Sigmoid colon (tissue), 6 donors: ENCODE measurements at regions not wholly inside any gene's neighbourhood (a gene's known extent, or its start where the extent isn't known, plus 50 kb on each side); places are given as distances from the start of the nearest gene placed in this dataset.

Experiments
- DNase-seq: peaks from one replicate; pipeline ENCODE4 v3.0.0-alpha.2; 2019
- H3K27ac ChIP-seq, 4 donors: fragments of 200-600 bp; sonication (generic); one replicate each; pipeline ENCODE4 v1.5.1; 2016 to 2019; ENCODE audit warnings: mild to moderate bottlenecking in 1 of 4
- H3K27me3 ChIP-seq, 3 donors: fragments of 200-600 bp; sonication (generic); one replicate each; pipeline ENCODE4 v1.5.1; 2019; ENCODE audit warnings: mild to moderate bottlenecking in 1 of 3
- H3K36me3 ChIP-seq, 4 donors: fragments of 200-600 bp; sonication (generic); one replicate each; pipeline ENCODE4 v1.5.1; 2016 to 2019
- H3K4me1 ChIP-seq, 4 donors: fragments of 200-600 bp; sonication (generic); one replicate each; pipeline ENCODE4 v1.5.1; 2017 to 2019
- H3K4me3 ChIP-seq, 4 donors: fragments of 200-600 bp; sonication (generic); one replicate each; pipeline ENCODE4 v1.5.1; 2017 to 2019; ENCODE audit warnings: mild to moderate bottlenecking in 2 of 4, moderate library complexity in 1 of 4
- H3K9me3 ChIP-seq, 4 donors: fragments of 200-600 bp in 3 of 4; sonication (generic) in 3 of 4; one replicate each; pipeline versions ENCODE4 v1.5.1 to v1.6.1; 2013 to 2019
- CTCF ChIP-seq, 4 experiments: fragments of 450-650 bp in 3 of 4; fragments of 200-600 bp in 1 of 4; IDR thresholded peaks; one replicate each; pipeline ENCODE4 v1.5.1; 2016 to 2019; ENCODE audit warnings: antibody characterized with exemption in 4 of 4, mild to moderate bottlenecking in 3 of 4, moderate library complexity in 2 of 4
- EP300 ChIP-seq, 4 donors: sonication (generic); formaldehyde crosslinking; IDR thresholded peaks; one replicate each; pipeline ENCODE4 v1.6.1; 2017; ENCODE audit warnings: antibody characterized with exemption in 4 of 4
- POLR2A ChIP-seq, 2 donors: fragments of 450-650 bp; IDR thresholded peaks; one replicate each; pipeline ENCODE4 v1.6.1; 2016; ENCODE audit warnings: antibody characterized with exemption in 2 of 2, mild to moderate bottlenecking in 2 of 2, moderate library complexity in 2 of 2
- POLR2AphosphoS5 ChIP-seq, 4 donors: sonication (generic); formaldehyde crosslinking; IDR thresholded peaks; one replicate each; pipeline ENCODE4 v1.6.1; 2017; ENCODE audit warnings: antibody characterized with exemption in 4 of 4
- whole genome bisulfite sequencing, 2 donors: extraction: QIAGEN DNeasy Blood & Tissue Kit; methylation state at CpG; one replicate each; pipeline ENCODE4 v1.1.7; 2013; 5-methylcytosine and 5-hydroxymethylcytosine counted together
- intact Hi-C: fragments of 100-400 bp; cut with DNase I; formaldehyde crosslinking; loops from one replicate; pipeline ENCODE4 v1.15.1; 2023
- donor health status: healthy with polysubstance abuse.
- donor health status: healthy.

GRCh38 chr13:29681864-29682263 is 86.4 kb upstream of the SLC7A1 start:
- H3K27ac ChIP-seq, result no peak overlapping the region
- H3K9me3 ChIP-seq, result no peaks in the 10 kb centered on the region
- no peaks in the 10 kb centered on the region for H3K27me3 ChIP-seq
- no peak overlapping the region for H3K4me3 ChIP-seq
- no peaks in the 10 kb centered on the region for H3K4me1 ChIP-seq
- TF ChIP-seq POLR2A (IDR thresholded peaks at IDR 0.05) (no peak), CTCF (IDR thresholded peaks at IDR 0.05) (no peak), EP300 (IDR thresholded peaks at IDR 0.05) (no peak), POLR2AphosphoS5 (IDR thresholded peaks at IDR 0.05) (no peak)
- no peaks in the 10 kb centered on the region for H3K36me3 ChIP-seq
- DNase-seq, result no peak
- WGBS, 2 donors, result 74 to 76% methylated on average over 3 of the region's 3 CpGs
- intact Hi-C loops, result no loop called here

- no peaks in the 10 kb centered on the region for H3K4me1 ChIP-seq
- no peak for DNase-seq
- 14 to 53% methylated on average over 9 of the region's 9 CpGs for WGBS, 2 donors
- H3K9me3 ChIP-seq, result no peaks in the 10 kb centered on the region
- no peak overlapping the region for H3K4me3 ChIP-seq
- no peaks in the 10 kb centered on the region for H3K36me3 ChIP-seq
- no peaks in the 10 kb centered on the region for H3K27me3 ChIP-seq
- H3K27ac ChIP-seq, result no peak overlapping the region
- TF ChIP-seq POLR2AphosphoS5 (IDR thresholded peaks at IDR 0.05), result no peak
- no peak for TF ChIP-seq CTCF (IDR thresholded peaks at IDR 0.05)
- TF ChIP-seq EP300 (IDR thresholded peaks at IDR 0.05), result no peak
- no peak for TF ChIP-seq POLR2A (IDR thresholded peaks at IDR 0.05)
- intact Hi-C loops, result no loop called here
Measured at GRCh38 chr13:29679396-29680053, 84.0 kb upstream of the SLC7A1 start.

GRCh38 chr13:29677627-29678026 is 82.1 kb upstream of the SLC7A1 start:
- WGBS, 2 donors, result 85 to 88% methylated on average over 5 of the region's 5 CpGs
- H3K4me1 ChIP-seq, result no peaks in the 10 kb centered on the region
- intact Hi-C loops, result no loop called here

GRCh38 chr13:29676941-29677452 is 81.5 kb upstream of the SLC7A1 start:
- no peak for TF ChIP-seq POLR2A (IDR thresholded peaks at IDR 0.05)
- TF ChIP-seq POLR2AphosphoS5 (IDR thresholded peaks at IDR 0.05), result no peak
- Histone ChIP-seq H3K4me1 (no peaks in the 10 kb centered on the region), H3K27ac (no peak overlapping the region), H3K36me3 (no peaks in the 10 kb centered on the region), H3K9me3 (no peaks in the 10 kb centered on the region), H3K4me3 (no peak overlapping the region), H3K27me3 (no peaks in the 10 kb centered on the region)
- no peak for DNase-seq
- intact Hi-C loops, result no loop called here
- 22 to 72% methylated on average over 9 of the region's 9 CpGs for WGBS, 2 donors

More at GRCh38 chr13:29677627-29678026, 82.1 kb upstream of the SLC7A1 start:
- H3K9me3 ChIP-seq, result no peaks in the 10 kb centered on the region
- no peaks in the 10 kb centered on the region for H3K36me3 ChIP-seq
- no peak overlapping the region for H3K27ac ChIP-seq
- no peaks in the 10 kb centered on the region for H3K27me3 ChIP-seq
- DNase-seq, result no peak
- H3K4me3 ChIP-seq, result no peak overlapping the region
- TF ChIP-seq EP300 (IDR thresholded peaks at IDR 0.05) (no peak), POLR2A (IDR thresholded peaks at IDR 0.05) (no peak), POLR2AphosphoS5 (IDR thresholded peaks at IDR 0.05) (no peak), CTCF (IDR thresholded peaks at IDR 0.05) (no peak)

- no peaks in the 10 kb centered on the region for H3K9me3 ChIP-seq
- H3K36me3 ChIP-seq, result no peaks in the 10 kb centered on the region
- intact Hi-C loops, result no loop called here
- WGBS, 2 donors, result 65 to 85% methylated on average over 4 of the region's 4 CpGs
- H3K4me3 ChIP-seq, result no peak overlapping the region
- DNase-seq, result no peak
- no peak overlapping the region for H3K27ac ChIP-seq
- H3K4me1 ChIP-seq, result no peaks in the 10 kb centered on the region
- H3K27me3 ChIP-seq, result no peaks in the 10 kb centered on the region
- TF ChIP-seq CTCF (IDR thresholded peaks at IDR 0.05) (no peak), EP300 (IDR thresholded peaks at IDR 0.05) (no peak), POLR2AphosphoS5 (IDR thresholded peaks at IDR 0.05) (no peak), POLR2A (IDR thresholded peaks at IDR 0.05) (no peak)
Measured at GRCh38 chr13:29676535-29676934, 81.0 kb upstream of the SLC7A1 start.
